Stimulated activated CD8-positive, alpha-beta memory T cell treated with anti-CD3 and anti-CD28 coated beads, Interleukin-4, amount 100 ng/mL, for 48 hours (primary cell): ENCODE measurements at regions not wholly inside any gene's neighbourhood (a gene's known extent, or its start where the extent isn't known, plus 50 kb on each side); places are given as distances from the start of the nearest gene placed in this dataset.

ENCODE experiments used
- DNase-seq: peaks from one replicate; pipeline ENCODE4 v3.0.0-alpha.2; 2020

DNA sequence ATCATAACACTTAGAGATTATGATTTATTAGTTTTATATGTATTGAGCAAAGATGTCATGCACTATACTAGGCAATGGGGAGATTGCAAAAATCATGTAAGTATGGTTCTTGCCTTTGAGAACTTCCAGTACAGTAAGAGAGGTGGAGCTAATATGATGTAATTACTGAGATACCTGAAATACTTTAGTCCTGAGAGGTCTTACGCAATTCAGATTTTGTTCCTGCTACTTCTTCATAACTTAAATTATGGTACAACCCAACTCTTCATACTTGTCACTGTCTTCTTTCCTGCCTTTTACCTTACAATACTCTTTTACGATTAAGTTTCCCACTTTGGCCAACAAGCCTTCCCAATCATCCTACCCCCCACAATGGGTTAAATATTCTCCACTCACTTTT, 564.2 kb upstream of the PITX2 start:
- no peak for DNase-seq

DNA sequence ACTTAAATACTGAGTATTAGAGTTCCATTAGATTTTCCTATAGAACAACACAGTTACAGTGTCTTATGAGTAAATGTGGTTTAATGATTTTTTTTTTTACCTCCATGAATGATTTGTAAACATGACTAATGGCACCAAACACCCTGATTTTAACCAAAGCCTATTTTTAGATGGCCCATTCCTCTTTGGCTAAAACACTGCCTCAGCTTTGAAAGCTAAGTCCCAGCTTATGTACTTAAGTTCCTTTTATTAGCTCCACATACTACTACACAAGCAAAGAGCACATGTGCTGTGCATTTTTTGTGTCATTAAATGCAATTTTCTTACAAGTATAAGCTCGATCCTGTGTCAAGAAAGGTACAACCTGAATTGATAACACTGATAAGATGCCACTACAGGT, 575.6 kb upstream of the PITX2 start:
- DNase-seq = no peak

DNA sequence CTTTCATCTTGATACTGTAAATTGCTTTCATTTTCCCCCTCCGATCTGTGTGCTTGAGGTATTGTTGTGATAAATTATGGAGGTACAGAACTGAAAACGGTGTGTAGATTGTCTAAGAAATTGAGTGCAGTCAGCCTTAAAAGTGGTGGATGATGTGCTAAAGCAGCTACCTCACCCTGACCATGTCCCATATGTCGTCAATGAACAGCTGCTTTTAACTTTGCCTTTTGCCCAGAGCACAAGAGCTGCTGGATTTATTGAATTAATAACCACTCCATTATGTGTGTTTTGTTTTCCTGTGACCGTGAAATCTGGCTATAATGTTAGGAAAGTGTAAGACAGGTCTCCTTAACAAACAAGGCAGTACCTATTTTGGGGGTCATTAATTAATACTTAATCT, 581.9 kb upstream of the PITX2 start:
- DNase-seq = no peak

DNA sequence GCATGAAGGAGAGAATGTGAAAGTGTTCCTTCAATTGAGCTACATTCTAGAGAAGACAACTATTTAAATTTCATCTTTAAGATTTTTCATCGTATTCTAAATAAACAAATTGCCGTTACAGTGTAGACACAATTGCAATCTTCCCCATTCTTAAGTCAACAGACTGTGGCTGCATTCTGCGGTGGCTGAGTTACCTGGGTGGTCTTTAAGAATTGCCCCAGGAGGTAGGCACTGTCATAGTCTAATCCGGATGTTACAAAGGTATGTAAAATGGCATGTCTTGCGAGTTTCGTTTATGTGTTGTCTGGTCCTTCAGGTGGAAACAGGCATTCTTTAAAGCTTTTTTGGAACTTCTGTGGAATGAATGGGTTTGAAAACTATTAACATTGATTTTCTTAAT, 586.1 kb upstream of the PITX2 start:
- no peak for DNase-seq

DNA sequence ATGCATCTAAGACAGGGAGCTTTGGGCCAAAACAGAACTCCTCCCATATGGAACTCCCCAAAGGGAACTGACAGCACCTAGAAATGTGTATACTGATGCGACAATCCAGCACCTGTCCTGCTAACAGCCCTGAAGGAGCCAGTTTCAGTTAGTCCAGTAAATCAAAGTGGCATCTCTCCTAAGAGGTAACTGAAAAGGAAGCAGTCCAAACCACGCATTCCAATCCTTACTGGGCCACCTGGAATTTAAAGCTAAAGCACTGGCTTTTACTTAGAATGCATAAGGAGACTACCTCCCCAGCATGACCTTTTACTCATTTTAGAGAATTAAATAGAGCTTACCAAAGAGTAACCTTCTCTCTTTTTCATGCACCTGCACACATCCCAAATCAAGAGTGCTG, 586.8 kb upstream of the PITX2 start:
- DNase-seq = no peak

DNA sequence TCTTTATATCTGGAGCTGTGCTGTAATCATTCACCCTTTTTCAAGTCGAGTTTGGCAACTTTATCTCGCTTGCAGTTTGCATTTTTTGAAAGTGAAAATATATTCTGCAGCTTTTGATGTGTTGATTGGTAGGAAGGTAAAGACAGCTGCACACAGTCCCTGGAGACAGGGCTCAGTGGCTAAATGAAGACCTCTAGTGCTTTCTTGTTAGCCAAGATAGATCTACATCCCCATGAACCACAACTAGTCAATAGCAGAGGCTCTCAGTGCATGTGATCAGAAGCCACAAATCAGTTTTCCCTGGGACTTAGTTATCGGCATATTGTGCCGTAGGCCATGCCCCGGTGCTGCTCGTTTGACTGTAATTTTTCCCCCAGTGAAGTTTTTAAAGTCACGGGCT, 587.7 kb upstream of the PITX2 start:
- no peak for DNase-seq

DNA sequence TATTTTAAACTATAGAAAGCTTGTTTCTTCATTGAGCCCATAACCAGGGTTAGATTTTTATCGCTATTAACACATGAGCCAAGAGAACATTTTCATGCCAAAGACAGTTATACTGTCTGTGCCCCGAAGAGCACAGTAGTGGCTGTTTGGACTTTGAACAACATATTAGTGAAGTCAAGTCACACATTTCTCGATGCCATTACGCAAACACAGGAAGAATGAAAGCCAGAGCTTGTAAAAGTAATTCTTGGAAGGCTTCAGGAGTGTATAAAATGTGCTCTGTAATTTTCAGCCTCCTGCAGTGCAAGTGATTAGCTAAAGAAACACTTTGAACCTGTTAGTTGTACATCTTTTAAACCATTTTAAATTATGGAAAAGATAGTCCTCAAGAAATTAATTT, 590.7 kb upstream of the PITX2 start:
- no peak for DNase-seq

DNA sequence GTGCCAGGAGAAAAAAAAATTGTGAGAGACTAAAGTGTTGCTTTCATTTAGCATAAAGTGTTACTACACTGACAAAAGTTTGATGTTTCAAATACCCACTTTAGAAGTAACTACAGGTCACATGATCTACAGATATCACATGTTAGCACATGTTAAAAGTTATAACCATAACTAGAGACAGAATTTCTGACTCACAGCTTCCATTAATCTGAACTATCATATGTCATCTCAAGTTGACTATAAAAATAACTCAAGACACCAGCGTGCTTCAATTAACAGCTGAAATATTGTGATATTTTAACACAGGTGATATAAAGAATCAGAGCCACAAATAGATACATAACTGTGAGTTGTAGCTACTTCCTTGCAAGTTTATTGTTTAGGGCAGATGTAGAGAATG, 591.5 kb upstream of the PITX2 start:
- DNase-seq = no peak

DNA sequence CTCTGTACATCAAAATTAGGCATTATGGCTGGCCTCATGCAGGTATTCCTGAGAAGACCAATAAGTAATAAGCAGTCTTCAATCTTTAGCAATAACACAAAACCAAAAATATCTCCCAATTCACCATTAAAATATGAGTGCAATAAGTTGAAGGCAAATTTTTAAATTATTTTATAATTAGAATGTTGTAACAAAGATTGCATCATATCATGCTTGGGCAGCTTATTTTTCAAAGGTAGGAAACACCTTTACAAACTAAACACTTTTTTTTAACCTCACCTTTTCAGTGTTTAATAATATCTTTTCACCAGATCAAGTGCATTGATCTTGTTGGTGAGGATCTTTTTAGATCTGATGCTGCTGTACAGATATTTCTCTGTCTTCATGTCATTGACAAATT, 592.9 kb upstream of the PITX2 start:
- no peak for DNase-seq

DNA sequence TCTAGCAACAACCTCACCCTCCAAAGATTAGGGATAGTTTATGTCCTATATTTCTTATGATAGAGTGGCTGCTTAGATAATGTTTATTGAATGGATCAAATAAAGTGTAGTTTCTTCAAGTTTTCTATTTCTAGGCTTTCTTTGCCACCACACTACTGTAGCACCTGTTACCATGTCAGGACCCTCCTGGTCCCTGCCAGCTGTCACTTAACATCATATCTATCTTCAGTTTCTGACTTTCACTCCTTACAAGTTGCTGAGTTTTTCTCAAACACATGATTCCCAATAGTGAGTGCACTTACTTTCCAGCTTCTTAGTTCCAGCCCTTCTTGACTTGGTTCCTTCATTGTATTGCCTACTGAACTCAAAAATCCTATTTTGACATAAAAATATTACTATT, 593.9 kb upstream of the PITX2 start:
- no peak for DNase-seq

DNA sequence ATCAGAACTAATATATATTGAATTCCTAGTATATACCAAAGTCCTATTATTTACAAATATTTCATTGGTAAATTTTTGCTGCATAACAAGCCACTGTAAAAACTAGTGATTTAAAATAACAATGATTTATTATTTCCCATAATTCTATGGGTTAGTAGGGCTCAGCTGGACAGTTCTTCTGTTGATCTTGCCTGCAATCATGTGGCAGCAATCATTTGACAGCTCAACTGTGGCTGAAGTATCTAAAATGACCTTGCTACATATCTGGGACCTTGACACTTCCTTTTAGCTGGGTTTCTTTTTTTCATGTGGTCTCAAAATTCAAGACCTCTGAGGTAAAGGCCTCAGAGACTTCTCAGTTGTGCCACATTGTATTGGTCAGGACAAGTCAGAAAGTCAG, 598.5 kb upstream of the PITX2 start:
- no peak for DNase-seq

DNA sequence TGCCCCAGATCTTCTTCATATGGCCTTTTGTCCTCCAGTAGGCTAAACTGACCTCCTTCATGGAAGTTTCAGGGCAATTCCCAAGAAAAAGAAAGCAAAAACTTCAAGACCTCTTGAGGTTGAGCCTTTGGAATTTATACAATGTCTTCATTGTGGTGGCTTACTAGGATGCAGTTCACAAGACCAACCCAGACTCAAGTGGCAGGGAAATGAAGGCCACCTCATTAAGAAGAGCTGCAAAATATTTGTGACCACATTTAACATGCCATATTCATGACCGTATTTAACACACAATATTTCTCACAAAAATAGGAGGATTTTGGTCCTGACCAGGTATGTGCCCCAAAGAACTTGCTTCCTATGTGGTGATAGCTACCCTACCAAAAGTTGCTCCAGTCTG, 605.5 kb upstream of the PITX2 start:
- DNase-seq = no peak

DNA sequence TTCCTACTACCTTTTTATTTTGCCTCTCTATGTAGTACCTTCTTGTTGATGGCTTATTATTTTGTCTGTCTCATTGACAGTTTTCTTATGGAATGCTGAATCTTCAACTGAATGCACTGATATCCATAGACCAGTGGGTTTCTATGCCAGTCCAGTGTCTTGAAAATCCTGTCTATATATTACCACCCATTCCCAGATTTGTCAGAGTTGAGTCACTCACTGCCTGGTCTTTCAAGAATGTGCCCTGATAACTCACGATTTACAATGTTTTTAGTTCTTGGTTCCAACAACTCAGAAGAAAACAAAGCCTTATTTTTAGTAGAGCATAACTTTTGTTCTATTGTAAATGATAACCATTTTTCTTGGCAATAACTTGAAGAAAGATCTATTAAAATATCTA, 606.0 kb upstream of the PITX2 start:
- DNase-seq = no peak

DNA sequence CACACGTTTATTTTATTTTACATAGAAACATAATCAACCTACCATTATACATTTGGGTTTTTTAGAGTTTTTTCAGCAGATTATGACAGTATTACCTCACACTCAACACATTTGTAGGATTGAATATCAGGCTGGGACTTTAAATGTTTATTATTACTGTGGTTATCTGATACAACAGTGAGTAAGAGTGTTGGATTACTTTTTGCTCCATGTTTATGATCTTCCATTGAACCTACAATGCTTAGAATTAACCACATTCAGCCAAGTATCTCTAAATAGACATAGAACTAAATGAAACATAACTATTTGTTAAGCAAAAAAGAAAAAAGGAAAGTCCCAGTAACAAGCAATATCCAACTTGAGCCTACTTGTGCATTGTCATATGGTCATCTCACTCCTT, 607.4 kb upstream of the PITX2 start:
- no peak for DNase-seq

DNA sequence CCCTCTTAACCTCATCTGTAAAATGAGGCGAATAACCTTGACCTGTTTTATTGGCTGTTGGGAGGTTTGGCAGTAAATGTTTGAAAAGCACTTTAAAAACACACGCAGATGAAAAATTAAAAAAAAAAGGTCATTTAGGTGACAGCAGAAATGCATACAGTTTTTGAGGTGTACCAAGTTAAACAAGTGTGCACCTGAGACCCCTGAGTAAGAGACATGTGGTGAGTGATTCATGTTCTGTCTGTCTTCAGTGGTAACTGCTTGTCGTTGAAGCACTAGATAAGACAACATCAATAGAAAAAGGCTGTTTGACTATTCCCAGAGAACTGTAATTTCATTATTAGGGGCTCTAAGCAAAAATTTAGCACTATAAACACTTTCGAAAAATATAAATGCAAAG, 608.4 kb upstream of the PITX2 start:
- DNase-seq = no peak

DNA sequence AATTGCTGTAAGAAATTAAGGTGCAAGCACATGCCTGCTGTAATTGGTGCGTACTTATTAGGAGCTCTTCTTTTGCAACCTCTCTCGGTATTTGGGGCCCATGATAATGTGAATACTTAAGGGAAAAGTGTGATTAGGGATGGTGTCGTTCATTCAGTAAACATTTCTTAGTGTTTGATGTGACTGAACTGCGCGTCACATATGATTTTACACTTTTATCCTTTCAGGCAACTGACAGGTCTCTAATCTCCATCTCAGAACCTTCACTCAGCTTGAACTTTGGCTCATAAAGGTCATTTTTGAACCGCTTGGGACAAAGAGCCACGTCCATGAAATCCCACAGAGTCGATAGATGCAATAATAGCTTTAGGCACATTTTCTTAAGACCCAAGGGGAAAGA, 612.1 kb upstream of the PITX2 start:
- no peak for DNase-seq

DNA sequence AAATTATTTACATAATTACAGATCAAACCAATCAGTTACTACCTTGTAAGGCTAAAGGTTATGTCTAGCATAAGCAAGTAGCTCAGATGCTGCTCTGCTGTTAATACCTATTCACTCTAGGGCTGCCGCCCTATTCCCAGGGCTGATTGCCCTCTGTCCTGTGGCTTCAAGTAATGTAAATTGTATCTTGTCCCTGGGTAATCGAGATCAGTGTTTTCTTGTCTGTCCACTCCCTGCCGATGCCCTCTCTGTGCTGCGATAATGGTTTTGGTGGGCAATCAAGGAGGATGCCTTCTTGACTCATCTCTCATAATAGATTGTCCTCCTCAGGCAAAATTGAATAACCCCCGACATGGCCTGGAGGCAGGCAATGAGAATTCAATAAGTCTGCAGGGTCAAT, 641.0 kb upstream of the PITX2 start:
- DNase-seq = no peak

DNA sequence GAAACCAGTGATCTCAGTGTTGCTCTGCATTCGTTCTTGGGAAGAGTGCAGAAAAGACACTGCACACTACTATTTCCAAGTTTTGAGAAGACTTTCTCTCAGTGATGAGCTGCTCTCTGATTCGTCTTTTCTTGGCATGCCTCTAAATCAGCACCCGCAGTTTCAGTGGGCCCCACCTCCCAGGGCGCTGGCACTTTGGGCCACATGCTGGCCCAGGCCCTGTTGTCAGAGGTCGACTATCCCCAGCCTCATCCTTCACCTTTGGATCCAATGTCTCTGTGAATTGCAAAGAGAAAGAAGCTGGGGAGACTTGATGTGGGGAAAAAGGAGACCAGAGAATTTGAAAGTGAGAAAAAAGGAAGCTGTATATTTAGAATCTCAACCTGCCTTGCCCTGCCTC, 644.1 kb upstream of the PITX2 start:
- DNase-seq = no peak

DNA sequence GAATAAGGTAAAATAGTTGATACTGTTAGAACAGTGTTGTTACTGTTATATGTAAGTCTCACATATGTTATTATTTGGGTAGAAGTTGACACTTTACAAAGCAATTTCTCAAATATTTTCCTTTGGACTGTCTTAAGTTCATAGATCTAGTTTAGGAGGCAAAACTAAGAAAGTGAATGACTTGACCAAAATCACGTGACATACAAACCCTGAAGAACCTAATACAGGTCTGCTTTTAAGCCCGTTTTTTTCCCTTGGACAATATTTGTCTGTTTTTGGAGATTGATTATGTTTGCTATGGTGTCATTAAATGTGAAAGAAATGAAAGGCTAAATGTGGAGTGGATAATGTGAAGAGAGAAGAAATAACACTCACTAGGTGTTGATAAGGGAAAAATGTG, 644.9 kb upstream of the PITX2 start:
- DNase-seq = no peak

DNA sequence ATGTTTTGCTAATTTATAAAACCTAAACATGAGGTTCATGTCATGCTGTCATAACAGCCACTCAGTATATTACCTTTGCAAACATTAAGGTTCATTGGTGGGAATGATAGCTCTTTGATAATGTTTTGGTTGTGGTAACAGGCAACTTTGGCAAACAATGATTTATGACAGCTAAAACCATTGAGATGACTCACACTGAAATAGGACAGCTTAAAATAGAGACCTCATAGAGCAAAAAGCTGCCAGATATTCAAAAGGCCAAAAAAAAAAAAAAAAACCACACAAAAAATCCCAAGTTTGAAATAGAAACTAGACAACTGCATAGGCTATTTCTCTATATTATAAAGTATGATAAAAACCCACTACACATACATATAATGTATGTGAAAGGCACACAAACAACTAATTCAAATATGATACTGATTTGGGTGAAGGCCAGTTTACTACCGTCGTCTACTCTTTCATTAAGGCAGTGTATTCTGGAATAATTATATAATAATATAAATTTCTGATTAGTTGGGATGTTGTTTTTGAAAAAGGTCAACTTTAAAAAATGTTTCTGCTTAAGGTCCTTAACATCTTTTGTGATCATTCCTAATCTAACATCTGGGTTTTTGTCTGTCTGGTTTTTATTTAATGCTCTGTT, 646.0 kb upstream of the PITX2 start:
- DNase-seq = no peak

DNA sequence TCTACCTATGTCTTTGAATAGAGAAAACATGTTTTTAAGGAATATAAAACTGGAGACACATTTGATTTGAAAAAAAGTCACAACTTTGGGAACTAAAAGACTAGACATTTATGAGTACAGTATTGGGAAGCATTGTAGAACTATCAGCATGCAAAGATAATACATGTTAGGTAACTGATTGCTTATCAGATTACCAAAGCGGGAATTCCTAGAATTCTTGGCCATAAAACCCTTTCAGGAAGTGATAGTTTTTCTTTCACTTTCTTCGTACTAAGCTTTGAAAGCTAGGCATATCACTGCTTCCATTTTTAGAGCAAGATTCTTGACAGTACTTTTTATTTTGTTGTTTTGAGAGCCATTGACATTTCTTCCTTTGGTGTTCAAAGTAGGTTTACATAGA, 646.6 kb upstream of the PITX2 start:
- no peak for DNase-seq

DNA sequence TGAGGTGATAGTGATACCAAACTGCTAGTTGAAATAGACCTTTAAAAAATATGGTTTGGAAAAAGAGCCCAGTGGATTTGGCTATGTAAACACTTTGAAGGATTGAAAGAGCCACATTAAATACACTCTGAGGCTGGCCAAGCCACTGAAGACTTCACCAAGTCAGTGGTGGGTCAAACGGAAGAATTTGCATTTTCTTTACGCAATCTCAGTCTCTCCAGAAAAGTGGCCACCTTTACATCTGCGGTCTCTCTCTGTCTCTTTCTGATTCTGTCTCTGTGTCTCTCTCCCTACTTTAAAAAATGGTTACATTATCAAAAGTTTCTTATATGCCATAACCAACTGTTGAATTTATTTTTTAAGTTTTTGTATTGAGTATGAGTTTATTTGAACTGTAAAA, 651.2 kb upstream of the PITX2 start:
- DNase-seq = no peak

DNA sequence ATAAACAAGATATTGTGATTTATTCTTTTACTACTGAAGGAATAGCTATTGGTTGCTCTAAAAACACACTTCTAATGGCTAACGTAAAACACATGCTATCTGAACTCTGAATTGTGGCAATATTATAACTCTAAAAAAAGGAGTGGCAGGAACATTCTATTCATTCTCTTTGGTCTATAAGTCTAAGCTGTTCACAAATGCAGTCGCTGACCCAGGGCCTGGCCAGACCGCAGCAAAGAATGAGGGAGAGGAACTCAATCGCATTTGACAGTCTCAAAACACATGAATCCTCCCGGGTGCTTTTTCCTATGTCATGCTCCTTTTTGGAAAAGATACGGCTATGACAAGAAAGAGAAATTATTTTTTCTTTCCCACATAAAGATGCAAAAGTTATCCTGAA, 651.6 kb upstream of the PITX2 start:
- no peak for DNase-seq

DNA sequence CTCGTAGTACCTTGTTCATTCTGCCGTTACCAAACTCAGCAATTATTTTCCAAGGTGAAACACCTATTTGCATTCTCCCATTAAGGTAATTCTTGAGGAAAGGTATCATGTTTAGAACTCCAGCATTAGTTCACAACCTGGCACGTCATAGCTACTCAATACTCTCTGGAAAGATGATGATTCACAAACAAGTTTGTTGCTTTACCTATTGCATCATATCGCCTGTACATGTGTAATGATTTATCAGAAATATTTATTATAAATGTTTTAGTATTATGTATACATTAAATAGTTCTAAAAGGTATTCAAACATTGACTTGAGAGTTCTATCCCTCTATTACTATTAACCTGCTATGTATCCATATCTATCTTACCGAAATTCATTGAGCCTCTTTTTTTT, 658.3 kb upstream of the PITX2 start:
- no peak for DNase-seq

DNA sequence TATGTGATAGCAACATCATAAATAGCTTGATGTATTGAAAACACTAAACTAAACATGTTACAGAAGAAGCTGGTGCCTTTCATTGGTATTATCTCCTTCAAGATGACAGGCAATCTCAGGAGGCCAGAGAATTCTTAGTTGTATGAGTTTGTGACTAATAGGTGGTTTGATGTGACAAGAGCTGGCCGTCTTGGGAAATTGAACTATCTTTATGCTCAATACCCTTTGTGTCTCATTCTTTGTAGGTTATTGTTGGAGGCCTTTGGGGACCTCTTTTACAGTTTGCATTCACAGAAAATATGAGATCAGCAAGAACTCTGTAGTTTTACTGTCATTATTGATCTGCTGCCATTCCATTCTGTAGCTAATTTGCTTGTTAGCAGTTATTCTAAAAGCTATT, 659.2 kb upstream of the PITX2 start:
- no peak for DNase-seq

DNA sequence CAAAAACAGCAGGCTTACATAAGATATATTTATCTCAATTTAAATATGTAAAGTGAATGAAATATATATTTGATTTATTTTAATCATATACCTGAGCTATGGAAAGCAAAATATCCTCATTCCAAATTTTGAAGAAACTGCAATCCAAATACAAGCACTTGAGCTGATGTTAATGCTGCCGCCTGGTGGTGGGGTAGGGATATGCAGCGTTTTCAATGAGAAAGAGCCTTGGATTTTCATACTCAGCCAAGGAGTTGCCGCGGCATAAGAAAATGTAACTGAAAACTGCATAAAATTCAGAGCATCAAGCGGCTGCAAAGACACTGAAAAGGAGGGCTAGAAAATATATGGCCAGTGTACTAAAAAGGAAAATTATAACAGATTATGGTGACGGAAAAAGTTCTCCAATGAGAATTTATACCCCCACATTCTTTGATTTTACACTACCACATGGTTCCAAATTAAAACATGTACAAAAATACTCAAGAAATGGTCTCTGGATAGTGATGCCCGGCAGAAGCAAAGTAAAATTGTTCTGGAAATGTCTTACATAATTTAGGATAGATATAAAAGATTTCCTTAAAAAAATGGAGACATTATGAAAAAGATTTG, 660.3 kb upstream of the PITX2 start:
- DNase-seq = peak; percentile 74
